ENCODE measurements at regions not wholly inside any gene's neighbourhood (a gene's known extent, or its start where the extent isn't known, plus 50 kb on each side); places are given as distances from the start of the nearest gene placed in this dataset.

DNA sequence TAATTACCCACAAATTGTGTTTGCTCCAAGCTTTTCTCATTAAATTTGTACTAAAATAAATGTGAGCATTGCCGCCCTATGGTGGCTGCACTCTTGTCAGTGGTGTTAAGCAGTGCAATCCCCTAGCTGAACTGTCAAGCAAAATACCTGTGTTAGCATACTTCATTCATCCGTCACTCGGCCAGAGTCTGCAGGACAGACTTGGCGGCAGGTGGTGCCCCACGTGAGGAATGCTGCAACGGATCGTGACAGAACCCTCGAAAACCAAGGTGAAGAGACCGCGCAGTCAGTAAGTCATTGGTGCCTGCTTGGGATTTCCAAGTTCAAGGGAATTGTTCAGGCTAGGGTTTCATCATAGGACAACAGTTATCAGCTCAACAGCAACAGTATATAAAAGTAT lies 1592.1 kb upstream of the TENM4 start:
- no peak for TF ChIP-seq CTCF (IDR thresholded peaks at IDR 0.05; ENCODE audit: low read depth, low read length, poor library complexity, severe bottlenecking)
- no peak for TF ChIP-seq EZH2phosphoT487 (IDR thresholded peaks at IDR 0.05; ENCODE audit: borderline replicate concordance, low read length)
